NK-92 treated with Interleukin-12 subunit alpha and Interleukin-12 subunit beta, amount 100 ng/mL, for 24 hours (cell line): ENCODE measurements at regions not wholly inside any gene's neighbourhood (a gene's known extent, or its start where the extent isn't known, plus 50 kb on each side); places are given as distances from the start of the nearest gene placed in this dataset.

Experiments
- DNase-seq: peaks from one replicate; lab custom pipeline; 2025; lab: John Stamatoyannopoulos, UW

- DNase-seq = no peak
Observed at GRCh38 chr5:52725808-52726207, 61.9 kb upstream of the ITGA1 start.

DNA sequence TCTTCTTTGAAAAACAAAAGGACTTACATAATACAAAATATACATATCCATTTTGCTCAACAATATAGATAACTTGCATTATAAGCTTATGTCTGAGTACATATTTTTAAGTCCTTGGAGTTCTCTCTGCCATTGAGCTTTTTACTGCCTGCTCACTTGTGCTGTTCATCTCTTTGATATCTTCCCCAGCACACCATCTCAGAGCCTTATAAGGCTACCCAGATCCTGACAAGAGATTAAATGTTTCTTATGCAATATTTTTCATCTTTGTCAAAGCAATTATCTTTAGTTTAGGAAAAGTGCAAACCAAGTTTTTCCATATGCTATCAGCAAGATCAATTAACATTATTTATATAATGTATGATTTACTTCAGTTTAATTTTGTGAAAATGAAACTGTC is 60.7 kb upstream of the ITGA1 start:
- DNase-seq = no peak

- no peak for DNase-seq
Observed at GRCh38 chr5:52727576-52727975, 60.1 kb upstream of the ITGA1 start.

GRCh38 chr5:52728224-52728623 is 59.5 kb upstream of the ITGA1 start:
- no peak for DNase-seq

GRCh38 chr5:52728686-52729085 is 59.0 kb upstream of the ITGA1 start:
- no peak for DNase-seq

DNA sequence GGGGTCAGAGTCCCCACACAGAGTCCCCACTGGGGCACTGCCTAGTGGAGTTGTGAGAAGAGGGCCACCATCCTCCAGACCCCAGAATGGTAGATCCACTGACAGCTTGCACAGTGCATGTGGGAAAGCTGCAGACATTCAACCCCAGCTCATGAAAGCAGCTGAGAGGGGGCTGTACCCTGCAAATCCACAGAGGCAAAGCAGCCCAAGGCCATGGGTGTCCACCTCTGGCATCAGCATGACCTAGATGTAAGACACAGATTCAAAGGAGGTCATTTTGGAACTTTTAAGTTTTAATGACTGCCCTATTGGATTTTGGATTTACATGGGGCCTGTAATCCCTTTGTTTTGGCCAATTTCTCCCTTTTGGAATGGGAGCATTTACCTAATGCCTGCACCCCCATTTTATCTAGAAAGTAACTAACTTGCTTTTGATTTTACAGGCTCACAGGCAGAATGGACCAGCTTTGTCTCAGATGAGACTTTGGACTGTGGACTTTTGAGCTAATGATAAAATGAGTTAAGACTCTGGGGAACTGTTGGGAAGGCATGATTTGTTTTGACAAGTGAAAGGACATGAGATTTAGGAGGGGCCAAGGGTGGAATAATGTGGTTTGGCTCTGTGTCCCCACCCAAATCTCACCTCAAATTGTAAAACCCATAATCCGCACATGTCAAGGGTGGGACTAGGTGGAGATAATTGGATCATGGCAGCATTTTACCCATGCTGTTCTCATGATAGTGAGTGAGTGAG is 56.3 kb upstream of the ITGA1 start:
- DNase-seq = no peak

DNA sequence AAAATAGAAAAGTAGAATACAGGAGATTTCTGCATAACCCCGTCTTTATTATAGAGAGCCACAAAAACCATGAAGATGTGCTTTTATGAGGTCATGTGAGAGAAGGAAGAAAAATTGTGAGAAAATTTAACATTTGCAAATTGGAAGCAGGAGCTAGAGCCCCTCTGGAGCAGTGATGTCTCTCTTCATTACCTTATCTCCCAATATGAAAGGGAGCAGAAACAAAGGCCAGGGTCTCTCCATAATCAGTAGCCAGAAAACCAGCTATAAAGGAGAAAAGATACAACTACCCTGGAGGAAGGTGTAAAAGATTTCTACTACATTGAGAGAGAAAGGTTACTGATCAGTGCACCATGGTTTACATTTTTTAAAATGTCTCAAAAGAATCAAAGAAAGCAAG is 53.2 kb upstream of the ITGA1 start:
- no peak for DNase-seq

DNA sequence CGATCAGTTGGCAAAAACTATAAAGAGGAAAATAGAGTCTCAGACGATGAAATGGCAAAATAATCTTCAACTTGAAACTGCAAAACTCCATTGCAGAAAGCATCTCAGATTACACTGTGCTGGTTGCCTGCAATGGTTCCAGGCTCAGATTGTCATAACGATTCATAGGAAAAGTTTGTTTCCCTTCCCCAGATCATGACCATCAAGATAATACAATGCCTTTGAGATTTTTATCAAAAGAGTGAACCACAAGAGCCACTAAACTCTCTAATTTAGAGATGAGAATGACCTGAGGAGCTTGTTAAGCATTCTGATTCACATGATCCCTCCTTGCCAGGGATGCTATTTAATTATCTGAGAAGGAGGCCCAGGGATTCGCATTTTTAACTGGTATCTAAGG is 52.6 kb upstream of the ITGA1 start:
- DNase-seq = no peak
